ENCODE measurements at regions not wholly inside any gene's neighbourhood (a gene's known extent, or its start where the extent isn't known, plus 50 kb on each side); places are given as distances from the start of the nearest gene placed in this dataset.
"Not testable (repeated sequence)": the region's sequence is repeated elsewhere in the genome, so short reads cannot be mapped to it uniquely, and the experiment has no call there.

DNA sequence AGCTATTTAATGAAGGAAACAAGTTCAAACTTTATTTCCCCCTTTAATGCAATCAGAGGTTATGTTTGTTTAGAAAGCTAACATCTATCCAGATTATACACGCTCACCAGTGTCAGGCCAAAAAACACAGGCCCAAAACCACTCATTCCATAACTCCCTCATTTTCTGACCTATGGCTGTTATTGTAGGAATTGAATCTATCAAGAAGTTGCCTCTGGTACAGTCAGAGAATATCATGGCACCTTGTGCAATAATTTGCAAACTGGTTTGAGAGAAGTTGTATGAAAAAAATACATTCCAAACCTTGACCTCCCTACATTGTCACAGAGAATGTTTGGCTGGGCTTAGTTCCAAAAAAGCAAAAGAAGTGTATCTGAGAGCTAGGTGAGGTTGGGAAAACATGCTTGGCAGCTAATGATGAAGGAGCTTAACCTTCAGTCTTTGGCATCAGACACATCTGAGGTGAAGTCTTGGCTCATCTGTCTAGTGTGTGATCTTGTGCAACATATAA is 591.0 kb downstream of the ANKRD50 start:
- H3K9me2 ChIP-seq (ENCODE audit: low read depth, low read length) = no peaks in the 10 kb centered on the region
- H3K9me3 ChIP-seq (ENCODE audit: low read length) = no peaks in the 10 kb centered on the region
- H3K79me2 ChIP-seq (ENCODE audit: insufficient read depth, low read length) = no peaks in the 10 kb centered on the region
- H3K4me1 ChIP-seq (ENCODE audit: insufficient read depth, low read length, severe bottlenecking) = no peaks in the 10 kb centered on the region
- H4K20me1 ChIP-seq (ENCODE audit: insufficient read depth, low read length) = no peaks in the 10 kb centered on the region
- no peak overlapping the region for H2AFZ ChIP-seq (ENCODE audit: low read length)
- H3K4me2 ChIP-seq (ENCODE audit: low read length) = no peak overlapping the region
- no peak overlapping the region for H3K9ac ChIP-seq (ENCODE audit: low read length)
- no peaks in the 10 kb centered on the region for H3K27me3 ChIP-seq (ENCODE audit: insufficient read depth, low read length)
- no peak overlapping the region for H3K27ac ChIP-seq (ENCODE audit: low read depth, low read length, poor library complexity, severe bottlenecking)
- no peak overlapping the region for H3K4me3 ChIP-seq (ENCODE audit: low read depth, low read length, poor library complexity, severe bottlenecking)
- TF ChIP-seq CTCF (IDR thresholded peaks at IDR 0.05; ENCODE audit: low read length) = no peak
- no peak for TF ChIP-seq EZH2 (IDR thresholded peaks at IDR 0.05; ENCODE audit: borderline replicate concordance, low read length)
- H3K36me3 ChIP-seq (ENCODE audit: insufficient read depth, low read length) = no peaks in the 10 kb centered on the region
- H3F3A ChIP-seq (ENCODE audit: insufficient read depth, low read length) = no peaks in the 10 kb centered on the region

GRCh38 chr4:124123181-124123580 is 589.4 kb downstream of the ANKRD50 start:
- Histone ChIP-seq H3K9me3 (ENCODE audit: low read length) (no peaks in the 10 kb centered on the region), H3K4me3 (ENCODE audit: low read depth, low read length, poor library complexity, severe bottlenecking) (no peak overlapping the region), H3K4me2 (ENCODE audit: low read length) (no peak overlapping the region), H3K9me2 (ENCODE audit: low read depth, low read length) (no peaks in the 10 kb centered on the region), H3K27ac (ENCODE audit: low read depth, low read length, poor library complexity, severe bottlenecking) (no peak overlapping the region), H3F3A (ENCODE audit: insufficient read depth, low read length) (no peaks in the 10 kb centered on the region), H3K9ac (ENCODE audit: low read length) (no peak overlapping the region), H3K79me2 (ENCODE audit: insufficient read depth, low read length) (no peaks in the 10 kb centered on the region), H3K27me3 (ENCODE audit: insufficient read depth, low read length) (no peaks in the 10 kb centered on the region), H3K36me3 (ENCODE audit: insufficient read depth, low read length) (no peaks in the 10 kb centered on the region), H2AFZ (ENCODE audit: low read length) (no peak overlapping the region), H3K4me1 (ENCODE audit: insufficient read depth, low read length, severe bottlenecking) (no peaks in the 10 kb centered on the region), H4K20me1 (ENCODE audit: insufficient read depth, low read length) (no peaks in the 10 kb centered on the region)
- TF ChIP-seq CTCF (IDR thresholded peaks at IDR 0.05; ENCODE audit: low read length) (no peak), EZH2 (IDR thresholded peaks at IDR 0.05; ENCODE audit: borderline replicate concordance, low read length) (no peak)

DNA sequence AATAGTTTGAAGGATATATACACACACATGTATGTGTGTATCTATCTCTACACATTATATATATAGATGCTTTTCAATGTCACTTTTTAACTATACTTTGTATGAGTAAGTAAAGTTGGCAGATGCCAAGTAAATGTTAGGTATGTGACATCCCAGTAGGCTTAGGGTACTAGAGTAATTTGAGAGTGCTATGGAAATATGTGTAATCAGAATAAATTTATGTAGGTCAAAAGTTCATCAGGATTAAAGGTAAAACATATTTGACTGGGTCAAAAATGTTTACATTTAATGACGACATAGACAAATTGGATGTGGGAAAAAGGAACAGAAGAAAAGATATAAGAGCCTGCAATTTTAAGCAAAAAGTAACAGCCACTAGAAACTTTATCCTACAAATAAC is 588.8 kb downstream of the ANKRD50 start:
- no peak overlapping the region for H3K9ac ChIP-seq (ENCODE audit: low read length)
- H3K79me2 ChIP-seq (ENCODE audit: insufficient read depth, low read length) = no peaks in the 10 kb centered on the region
- no peak overlapping the region for H3K4me3 ChIP-seq (ENCODE audit: low read depth, low read length, poor library complexity, severe bottlenecking)
- no peaks in the 10 kb centered on the region for H3K9me3 ChIP-seq (ENCODE audit: low read length)
- H4K20me1 ChIP-seq (ENCODE audit: insufficient read depth, low read length) = no peaks in the 10 kb centered on the region
- TF ChIP-seq CTCF (IDR thresholded peaks at IDR 0.05; ENCODE audit: low read length) (no peak), EZH2 (IDR thresholded peaks at IDR 0.05; ENCODE audit: borderline replicate concordance, low read length) (no peak)
- H3K36me3 ChIP-seq (ENCODE audit: insufficient read depth, low read length) = no peaks in the 10 kb centered on the region
- H3K4me2 ChIP-seq (ENCODE audit: low read length) = no peak overlapping the region
- H2AFZ ChIP-seq (ENCODE audit: low read length) = no peak overlapping the region
- H3K9me2 ChIP-seq (ENCODE audit: low read depth, low read length) = no peaks in the 10 kb centered on the region
- H3K27ac ChIP-seq (ENCODE audit: low read depth, low read length, poor library complexity, severe bottlenecking) = no peak overlapping the region
- H3F3A ChIP-seq (ENCODE audit: insufficient read depth, low read length) = no peaks in the 10 kb centered on the region
- no peaks in the 10 kb centered on the region for H3K27me3 ChIP-seq (ENCODE audit: insufficient read depth, low read length)
- H3K4me1 ChIP-seq (ENCODE audit: insufficient read depth, low read length, severe bottlenecking) = no peaks in the 10 kb centered on the region

GRCh38 chr4:124131324-124131723 is 581.2 kb downstream of the ANKRD50 start:
- not testable (repeated sequence) for H2AFZ ChIP-seq (ENCODE audit: low read length); H3K9me2 ChIP-seq (ENCODE audit: low read depth, low read length); H3F3A ChIP-seq (ENCODE audit: insufficient read depth, low read length); H3K4me2 ChIP-seq (ENCODE audit: low read length); H3K79me2 ChIP-seq (ENCODE audit: insufficient read depth, low read length); H3K36me3 ChIP-seq (ENCODE audit: insufficient read depth, low read length); H4K20me1 ChIP-seq (ENCODE audit: insufficient read depth, low read length); H3K4me1 ChIP-seq (ENCODE audit: insufficient read depth, low read length, severe bottlenecking); H3K4me3 ChIP-seq (ENCODE audit: low read depth, low read length, poor library complexity, severe bottlenecking); H3K9me3 ChIP-seq (ENCODE audit: low read length); H3K27me3 ChIP-seq (ENCODE audit: insufficient read depth, low read length); H3K9ac ChIP-seq (ENCODE audit: low read length); H3K27ac ChIP-seq (ENCODE audit: low read depth, low read length, poor library complexity, severe bottlenecking)
